ENCODE measurements at regions not wholly inside any gene's neighbourhood (a gene's known extent, or its start where the extent isn't known, plus 50 kb on each side); places are given as distances from the start of the nearest gene placed in this dataset.
"Not testable (repeated sequence)": the region's sequence is repeated elsewhere in the genome, so short reads cannot be mapped to it uniquely, and the experiment has no call there.

DNA sequence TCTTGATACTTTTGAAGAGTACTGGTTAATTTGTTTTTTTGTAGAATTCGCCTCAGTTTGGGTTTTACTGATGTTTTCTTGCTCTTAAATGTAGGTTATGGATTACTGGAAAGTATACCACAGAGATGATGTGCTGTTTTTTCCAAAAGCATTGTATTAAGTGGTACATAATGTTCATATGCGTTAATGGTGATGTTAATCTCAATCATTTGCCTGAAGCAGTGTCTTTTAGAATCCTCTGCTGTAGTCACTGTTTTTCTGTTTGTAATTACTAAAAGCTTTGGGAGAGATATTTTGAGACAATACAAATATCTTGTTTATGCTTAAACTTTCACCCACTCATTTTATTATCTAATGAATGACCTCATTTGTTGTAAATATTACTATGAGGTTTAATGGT lies 163.4 kb upstream of the LRP1B start:
- ATAC-seq (replicated peaks): no peak
- Mint-ChIP-seq H3K9me3 (peaks cover 23% of the 10 kb centered on the region), H3K27me3 (no peaks in the 10 kb centered on the region), H3K36me3 (ENCODE audit: low read depth) (no peaks in the 10 kb centered on the region), H3K27ac (no peak overlapping the region), H3K4me3 (no peak overlapping the region), H3K4me1 (no peaks in the 10 kb centered on the region)

DNA sequence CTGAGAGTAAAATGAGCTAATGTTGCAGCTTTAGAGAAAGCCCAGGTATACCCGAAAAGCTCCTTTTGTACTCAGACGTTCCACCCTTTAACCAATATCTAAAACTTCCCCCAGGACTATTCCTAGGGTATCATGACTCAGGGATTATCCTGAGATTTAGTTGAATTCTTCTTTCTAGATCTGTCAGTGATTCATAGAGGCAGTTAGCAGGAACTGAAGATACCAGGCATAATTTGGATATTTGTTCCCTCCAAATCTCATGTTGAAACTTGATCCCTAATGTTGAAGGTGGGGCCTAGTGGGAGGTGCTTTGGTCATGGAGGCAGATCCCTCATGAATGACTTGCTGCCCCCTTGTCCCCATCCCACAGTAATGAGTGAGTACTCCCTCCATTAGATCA lies 161.2 kb upstream of the LRP1B start:
- Mint-ChIP-seq H3K9me3 (peaks cover 23% of the 10 kb centered on the region), H3K27me3 (no peaks in the 10 kb centered on the region), H3K4me1 (no peaks in the 10 kb centered on the region), H3K4me3 (no peak overlapping the region), H3K27ac (no peak overlapping the region), H3K36me3 (ENCODE audit: low read depth) (no peaks in the 10 kb centered on the region)
- ATAC-seq (replicated peaks): no peak

DNA sequence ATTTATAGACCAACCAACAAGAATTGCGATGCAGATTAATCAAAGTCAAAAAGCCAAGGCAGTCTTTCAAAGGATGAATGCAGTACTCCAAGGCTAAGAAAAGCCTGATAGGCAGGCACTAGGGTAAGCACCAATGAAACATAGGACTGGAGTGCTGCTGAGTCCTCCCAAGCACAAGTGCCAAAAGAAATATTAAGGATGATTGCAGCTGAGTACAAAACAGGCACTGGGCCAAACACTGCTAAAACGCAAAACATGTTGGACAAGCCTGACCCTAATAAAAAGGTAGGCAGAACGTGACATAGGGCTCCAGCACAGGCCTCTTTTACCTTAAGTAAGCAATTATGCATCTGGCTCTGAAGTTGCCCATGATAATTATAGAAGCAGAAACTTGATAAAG lies 160.1 kb upstream of the LRP1B start:
- no peak for ATAC-seq (replicated peaks)
- no peak overlapping the region for H3K27ac Mint-ChIP-seq
- no peaks in the 10 kb centered on the region for H3K4me1 Mint-ChIP-seq
- H3K9me3 Mint-ChIP-seq: peaks cover 19% of the 10 kb centered on the region
- H3K36me3 Mint-ChIP-seq (ENCODE audit: low read depth): no peaks in the 10 kb centered on the region
- no peaks in the 10 kb centered on the region for H3K27me3 Mint-ChIP-seq
- H3K4me3 Mint-ChIP-seq: no peak overlapping the region

DNA sequence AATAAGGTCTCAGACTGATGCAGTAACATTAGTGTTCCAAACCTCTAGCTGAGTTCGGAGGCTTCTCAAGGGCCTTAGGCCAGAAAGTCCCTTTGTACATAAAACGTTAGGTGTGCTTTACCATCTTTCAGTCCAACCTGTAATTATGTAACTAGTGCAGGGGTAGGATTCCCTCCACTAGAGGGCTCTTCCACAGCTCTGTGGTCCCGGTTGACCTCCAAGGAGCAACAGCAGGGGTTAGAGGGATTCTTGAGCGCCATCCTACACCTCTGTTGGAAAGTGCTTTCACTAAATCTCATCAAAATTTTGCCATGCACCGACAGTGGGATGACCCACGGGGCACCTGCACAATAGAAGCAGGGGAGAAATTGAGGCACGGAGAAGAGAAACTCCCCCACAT lies 155.8 kb upstream of the LRP1B start:
- no peaks in the 10 kb centered on the region for H3K4me1 Mint-ChIP-seq
- no peak for ATAC-seq (replicated peaks)
- peaks cover 5% of the 10 kb centered on the region for H3K9me3 Mint-ChIP-seq
- H3K27me3 Mint-ChIP-seq: no peaks in the 10 kb centered on the region
- no peak overlapping the region for H3K4me3 Mint-ChIP-seq
- H3K27ac Mint-ChIP-seq: no peak overlapping the region
- no peaks in the 10 kb centered on the region for H3K36me3 Mint-ChIP-seq (ENCODE audit: low read depth)

GRCh38 chr2:142285480-142285879 lies 154.7 kb upstream of the LRP1B start:
- Mint-ChIP-seq H3K4me1 (no peaks in the 10 kb centered on the region), H3K27me3 (no peaks in the 10 kb centered on the region), H3K27ac (no peak overlapping the region), H3K9me3 (peaks cover 5% of the 10 kb centered on the region), H3K36me3 (ENCODE audit: low read depth) (no peaks in the 10 kb centered on the region), H3K4me3 (no peak overlapping the region)
- ATAC-seq (replicated peaks): no peak

DNA sequence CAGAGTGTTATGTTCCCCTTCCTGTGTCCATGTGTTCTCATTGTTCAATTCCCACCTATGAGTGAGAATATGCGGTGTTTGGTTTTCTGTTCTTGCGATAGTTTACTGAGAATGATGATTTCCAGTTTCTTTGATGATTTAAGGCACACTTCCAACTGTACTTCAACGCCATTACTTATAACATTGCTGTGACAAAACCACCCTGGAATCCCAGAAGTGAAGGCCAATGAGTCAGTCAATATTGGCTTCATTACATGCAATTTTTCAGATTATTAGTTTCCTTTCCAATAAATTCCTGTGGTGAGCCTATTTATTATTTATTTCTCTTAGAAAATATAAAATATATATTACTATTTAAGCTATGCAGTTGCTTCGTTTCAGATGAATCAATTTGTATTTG lies 153.5 kb upstream of the LRP1B start:
- not testable (repeated sequence) for H3K9me3 Mint-ChIP-seq; H3K4me3 Mint-ChIP-seq; H3K27me3 Mint-ChIP-seq; ATAC-seq (replicated peaks); H3K4me1 Mint-ChIP-seq; H3K36me3 Mint-ChIP-seq (ENCODE audit: low read depth); H3K27ac Mint-ChIP-seq

GRCh38 chr2:142280831-142281230 lies 150.0 kb upstream of the LRP1B start:
- no peaks in the 10 kb centered on the region for H3K4me1 Mint-ChIP-seq
- H3K4me3 Mint-ChIP-seq: no peak overlapping the region
- H3K27ac Mint-ChIP-seq: no peak overlapping the region

GRCh38 chr2:142270990-142271389 lies 140.2 kb upstream of the LRP1B start:
- no peaks in the 10 kb centered on the region for H3K27me3 Mint-ChIP-seq
- H3K36me3 Mint-ChIP-seq (ENCODE audit: low read depth): no peaks in the 10 kb centered on the region
- H3K9me3 Mint-ChIP-seq: peaks cover 11% of the 10 kb centered on the region
- H3K4me3 Mint-ChIP-seq: no peak overlapping the region
- ATAC-seq (replicated peaks): no peak
- H3K4me1 Mint-ChIP-seq: no peaks in the 10 kb centered on the region
- no peak overlapping the region for H3K27ac Mint-ChIP-seq

More at GRCh38 chr2:142280831-142281230, 150.0 kb upstream of the LRP1B start:
- no peak for ATAC-seq (replicated peaks)
- H3K27me3 Mint-ChIP-seq: no peaks in the 10 kb centered on the region
- peaks cover 9% of the 10 kb centered on the region for H3K9me3 Mint-ChIP-seq
- no peaks in the 10 kb centered on the region for H3K36me3 Mint-ChIP-seq (ENCODE audit: low read depth)

DNA sequence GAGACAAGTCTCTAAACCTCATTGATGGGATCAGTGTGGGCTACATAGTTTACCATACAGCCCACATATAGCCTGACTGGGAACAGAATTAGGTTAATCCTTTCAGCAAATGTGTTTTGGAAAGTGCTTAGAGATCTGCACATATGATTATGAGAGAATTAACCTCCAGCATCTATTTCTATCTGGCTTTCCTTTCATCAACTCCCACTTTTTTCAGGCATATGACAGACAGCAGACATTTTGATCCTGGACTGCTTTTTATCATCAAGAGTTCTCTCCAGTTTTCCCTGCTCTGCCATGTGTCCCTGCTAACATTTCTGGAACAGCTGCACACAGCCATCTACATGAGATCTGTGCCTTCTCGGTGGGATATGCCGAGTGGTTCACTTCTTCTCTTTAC lies 139.5 kb upstream of the LRP1B start:
- peaks cover 10% of the 10 kb centered on the region for H3K9me3 Mint-ChIP-seq
- ATAC-seq (replicated peaks): no peak
- no peaks in the 10 kb centered on the region for H3K4me1 Mint-ChIP-seq
- no peaks in the 10 kb centered on the region for H3K27me3 Mint-ChIP-seq
- H3K4me3 Mint-ChIP-seq: no peak overlapping the region
- no peak overlapping the region for H3K27ac Mint-ChIP-seq
- H3K36me3 Mint-ChIP-seq (ENCODE audit: low read depth): no peaks in the 10 kb centered on the region

- ATAC-seq (replicated peaks): no peak
- no peaks in the 10 kb centered on the region for H3K36me3 Mint-ChIP-seq (ENCODE audit: low read depth)
- no peaks in the 10 kb centered on the region for H3K4me1 Mint-ChIP-seq
- H3K9me3 Mint-ChIP-seq: peaks cover 16% of the 10 kb centered on the region
- H3K27ac Mint-ChIP-seq: no peak overlapping the region
- H3K4me3 Mint-ChIP-seq: no peak overlapping the region
- H3K27me3 Mint-ChIP-seq: no peaks in the 10 kb centered on the region
These were observed 128.5 kb upstream of the LRP1B start for GRCh38 chr2:142259356-142259755.

- Mint-ChIP-seq H3K36me3 (ENCODE audit: low read depth) (no peaks in the 10 kb centered on the region), H3K27me3 (no peaks in the 10 kb centered on the region), H3K4me3 (no peak overlapping the region)
These were observed 123.2 kb upstream of the LRP1B start for GRCh38 chr2:142254031-142254430.

GRCh38 chr2:142241016-142241415 lies 110.2 kb upstream of the LRP1B start:
- Mint-ChIP-seq H3K4me3 (no peak overlapping the region), H3K27me3 (no peaks in the 10 kb centered on the region), H3K27ac (no peak overlapping the region), H3K4me1 (no peaks in the 10 kb centered on the region), H3K9me3 (peaks cover 10% of the 10 kb centered on the region), H3K36me3 (ENCODE audit: low read depth) (no peaks in the 10 kb centered on the region)
- ATAC-seq (replicated peaks): no peak

More at GRCh38 chr2:142254031-142254430, 123.2 kb upstream of the LRP1B start:
- H3K27ac Mint-ChIP-seq: no peak overlapping the region
- H3K9me3 Mint-ChIP-seq: peaks cover 16% of the 10 kb centered on the region
- ATAC-seq (replicated peaks): no peak
- H3K4me1 Mint-ChIP-seq: no peaks in the 10 kb centered on the region

DNA sequence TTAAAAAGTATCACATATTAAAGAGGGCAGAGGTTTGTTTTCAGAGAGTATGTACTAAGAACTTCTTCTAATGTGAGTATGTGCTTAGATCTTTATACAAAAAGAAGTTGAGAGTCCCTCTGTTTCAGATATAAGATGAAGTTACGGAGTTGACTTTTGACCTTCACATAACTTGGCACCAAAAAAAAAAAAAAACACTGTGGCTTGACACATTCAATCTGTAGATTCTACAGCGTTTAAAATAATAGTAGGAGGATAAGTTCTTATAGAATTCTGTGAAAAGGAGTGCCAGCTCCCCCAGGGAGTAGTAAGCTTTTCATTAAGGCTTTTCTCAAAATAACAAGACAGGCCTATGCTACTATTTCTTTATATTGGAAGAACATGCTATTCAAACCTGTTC lies 105.4 kb upstream of the LRP1B start:
- Mint-ChIP-seq H3K4me1 (no peaks in the 10 kb centered on the region), H3K27ac (no peak overlapping the region), H3K9me3 (peaks cover 10% of the 10 kb centered on the region), H3K27me3 (no peaks in the 10 kb centered on the region), H3K4me3 (no peak overlapping the region), H3K36me3 (ENCODE audit: low read depth) (no peaks in the 10 kb centered on the region)
- ATAC-seq (replicated peaks): no peak

DNA sequence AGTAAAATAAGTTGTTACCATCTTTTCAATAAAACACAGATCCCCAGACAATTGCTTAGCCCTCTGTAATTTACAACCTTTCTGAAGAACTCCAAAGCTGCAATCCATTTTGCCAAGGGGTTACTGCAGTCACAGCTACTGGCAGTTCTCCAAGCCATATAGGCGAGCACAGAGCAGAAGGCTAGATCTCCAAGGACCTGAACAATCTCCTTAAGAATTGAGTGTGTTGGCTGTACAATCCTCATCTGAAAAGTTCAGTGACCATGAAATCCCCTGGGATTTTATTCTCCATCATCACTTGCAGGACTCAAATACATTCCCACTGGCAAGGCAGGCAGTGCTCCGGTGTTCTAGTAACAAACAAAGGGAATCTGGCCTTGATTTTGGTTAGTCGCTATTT lies 103.9 kb upstream of the LRP1B start:
- Mint-ChIP-seq H3K27ac (no peak overlapping the region), H3K9me3 (peaks cover 4% of the 10 kb centered on the region), H3K27me3 (no peaks in the 10 kb centered on the region), H3K4me1 (no peaks in the 10 kb centered on the region), H3K36me3 (ENCODE audit: low read depth) (no peaks in the 10 kb centered on the region), H3K4me3 (no peak overlapping the region)
- ATAC-seq (replicated peaks): no peak

- no peaks in the 10 kb centered on the region for H3K4me1 Mint-ChIP-seq
- no peaks in the 10 kb centered on the region for H3K27me3 Mint-ChIP-seq
- H3K4me3 Mint-ChIP-seq: no peak overlapping the region
- ATAC-seq (replicated peaks): no peak
- H3K27ac Mint-ChIP-seq: no peak overlapping the region
- no peaks in the 10 kb centered on the region for H3K36me3 Mint-ChIP-seq (ENCODE audit: low read depth)
- peaks cover 6% of the 10 kb centered on the region for H3K9me3 Mint-ChIP-seq
These were observed 92.5 kb upstream of the LRP1B start for GRCh38 chr2:142223309-142223708.

GRCh38 chr2:142222715-142223114 lies 91.9 kb upstream of the LRP1B start:
- H3K4me1 Mint-ChIP-seq: no peaks in the 10 kb centered on the region
- no peak overlapping the region for H3K4me3 Mint-ChIP-seq
- no peaks in the 10 kb centered on the region for H3K27me3 Mint-ChIP-seq
- no peaks in the 10 kb centered on the region for H3K36me3 Mint-ChIP-seq (ENCODE audit: low read depth)
- H3K27ac Mint-ChIP-seq: no peak overlapping the region
- ATAC-seq (replicated peaks): no peak
- peaks cover 7% of the 10 kb centered on the region for H3K9me3 Mint-ChIP-seq
